Hippocampal formation (tissue), 2 donors: ENCODE measurements at regions not wholly inside any gene's neighbourhood (a gene's known extent, or its start where the extent isn't known, plus 50 kb on each side); places are given as distances from the start of the nearest gene placed in this dataset.
A peak's percentile ranks its signal among the peaks of the same experiment; 100 is the strongest.

Experiments used
- DNase-seq, 2 donors: peaks; one replicate each; lab custom pipeline; 2025; lab: John Stamatoyannopoulos, UW

DNA sequence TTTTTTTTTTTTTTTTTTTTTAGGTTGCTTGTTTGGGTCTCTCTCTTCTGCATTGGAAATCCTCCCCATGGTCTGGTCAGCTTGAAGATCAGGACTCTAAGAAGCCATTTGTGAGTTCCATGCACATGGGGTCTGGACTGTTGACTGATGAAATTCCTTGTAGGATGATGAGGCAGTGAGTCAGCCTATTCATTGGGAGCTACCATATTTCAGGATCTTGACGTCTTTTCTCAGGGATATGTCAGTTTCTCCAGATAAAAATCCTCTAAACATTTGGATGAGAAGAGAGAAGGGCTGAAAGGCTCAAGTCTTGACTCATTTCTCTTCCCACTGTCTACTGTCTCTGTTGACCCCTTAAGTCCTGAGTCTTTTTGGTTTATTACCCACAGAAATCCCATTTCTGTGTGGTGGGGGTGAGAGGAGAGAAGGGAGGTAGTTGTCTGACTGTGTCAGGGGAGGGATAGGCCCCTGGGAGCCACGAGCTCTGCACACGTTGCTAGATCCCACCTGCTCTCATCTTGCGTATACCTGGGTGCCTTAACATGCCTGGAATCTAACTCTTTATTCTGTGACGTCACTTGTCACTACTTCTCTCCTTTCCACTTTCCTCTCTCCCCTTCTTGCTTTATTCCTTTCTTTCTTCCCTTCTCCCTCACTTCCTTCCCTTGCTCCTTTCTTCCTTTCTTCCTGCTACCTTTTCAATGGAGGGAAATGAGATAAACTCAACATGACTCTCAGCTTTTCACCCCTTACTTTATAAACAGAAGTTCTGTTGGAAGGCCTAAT is 333.1 kb upstream of the XYLT1 start:
- no peak for DNase-seq

- DNase-seq = no peak
Measured at GRCh38 chr16:17802571-17802970, 331.8 kb upstream of the XYLT1 start.

DNA sequence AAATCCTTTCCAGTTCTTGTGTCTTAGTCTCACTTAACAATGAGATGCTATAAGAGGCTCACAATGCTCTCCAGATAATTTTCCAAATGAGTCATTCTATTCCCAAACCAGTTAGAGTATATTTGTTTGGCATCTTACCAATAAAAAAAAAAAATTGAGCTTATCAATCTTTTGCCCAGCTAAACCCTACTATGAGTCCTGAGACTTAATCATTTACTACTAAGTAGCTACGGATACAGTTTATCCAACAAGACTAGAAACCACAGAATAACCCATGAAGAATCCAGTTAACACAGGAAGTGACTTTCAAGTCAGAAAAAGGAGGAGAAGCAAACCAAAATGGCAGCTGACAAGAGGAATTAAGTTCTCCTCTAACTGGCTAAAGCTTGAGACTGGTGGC is 330.3 kb upstream of the XYLT1 start:
- no peak for DNase-seq

- peak in 1 of 2 donors; percentile 51 for DNase-seq
Measured at GRCh38 chr16:17798716-17799115, 328.0 kb upstream of the XYLT1 start.

DNA sequence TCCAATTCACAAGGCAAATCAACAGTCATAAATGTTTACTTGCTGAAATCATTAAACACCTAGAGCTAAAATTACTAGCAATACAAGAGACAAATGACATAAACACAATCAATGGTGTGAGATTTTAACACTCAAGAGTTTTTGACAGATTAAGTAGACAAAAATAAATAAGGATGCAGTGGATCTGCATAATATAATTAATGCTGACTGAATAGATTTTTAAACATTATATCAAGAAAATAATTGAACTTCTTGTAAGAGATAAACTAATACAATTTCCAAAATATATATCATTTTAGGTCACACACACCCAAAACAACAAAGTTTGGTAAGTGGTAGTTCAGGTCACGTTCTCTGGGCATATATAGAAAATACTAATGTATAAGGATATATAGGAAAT is 322.6 kb upstream of the XYLT1 start:
- DNase-seq = no peak

- DNase-seq = no peak
Measured at GRCh38 chr16:17784073-17784472, 313.3 kb upstream of the XYLT1 start.

- no peak for DNase-seq
Measured at GRCh38 chr16:17780181-17780580, 309.4 kb upstream of the XYLT1 start.

GRCh38 chr16:17777408-17777863 is 306.7 kb upstream of the XYLT1 start:
- no peak for DNase-seq

GRCh38 chr16:17776888-17777287 is 306.1 kb upstream of the XYLT1 start:
- peak; percentile 12 to 26 for DNase-seq

DNA sequence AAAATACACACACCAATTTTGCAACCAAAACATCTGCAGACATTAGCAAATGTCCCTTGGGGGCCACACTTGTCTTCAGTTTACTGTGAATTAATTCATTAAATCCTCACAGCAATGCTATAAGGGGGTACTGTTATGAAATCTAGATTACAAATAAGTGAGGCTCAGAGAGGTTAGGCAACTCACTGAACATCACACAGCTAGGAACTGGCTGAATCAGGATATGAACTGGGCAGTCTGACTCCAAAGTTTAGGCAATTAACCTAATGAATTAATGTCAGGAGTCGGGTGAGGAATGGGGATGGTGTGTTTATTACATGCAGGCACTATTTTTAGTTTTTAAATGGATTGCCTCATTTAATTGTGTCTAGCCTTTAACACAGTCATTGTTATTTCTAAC is 305.7 kb upstream of the XYLT1 start:
- DNase-seq = no peak

DNA sequence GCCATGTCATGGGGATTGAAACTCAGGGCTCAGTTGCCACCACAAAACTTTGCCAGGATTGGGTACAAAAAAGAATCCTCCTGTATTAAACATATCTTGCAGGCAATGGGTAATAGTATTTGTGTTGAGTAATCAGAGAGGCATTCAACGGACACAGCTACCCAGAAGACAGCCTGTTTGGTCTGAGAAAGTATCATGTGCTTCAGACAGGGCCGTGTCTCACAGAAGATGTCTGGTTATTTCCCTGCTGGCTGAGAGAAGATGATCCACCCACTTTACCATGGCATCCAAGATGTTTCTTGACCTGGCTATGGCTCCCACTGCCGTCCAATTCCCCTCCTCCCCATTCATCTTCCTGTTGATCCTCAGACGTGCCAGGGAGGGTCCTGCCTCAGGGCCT is 304.3 kb upstream of the XYLT1 start:
- no peak for DNase-seq

- peak in 1 of 2 donors; percentile 7 for DNase-seq
Measured at GRCh38 chr16:17773698-17774101, 302.9 kb upstream of the XYLT1 start.

DNA sequence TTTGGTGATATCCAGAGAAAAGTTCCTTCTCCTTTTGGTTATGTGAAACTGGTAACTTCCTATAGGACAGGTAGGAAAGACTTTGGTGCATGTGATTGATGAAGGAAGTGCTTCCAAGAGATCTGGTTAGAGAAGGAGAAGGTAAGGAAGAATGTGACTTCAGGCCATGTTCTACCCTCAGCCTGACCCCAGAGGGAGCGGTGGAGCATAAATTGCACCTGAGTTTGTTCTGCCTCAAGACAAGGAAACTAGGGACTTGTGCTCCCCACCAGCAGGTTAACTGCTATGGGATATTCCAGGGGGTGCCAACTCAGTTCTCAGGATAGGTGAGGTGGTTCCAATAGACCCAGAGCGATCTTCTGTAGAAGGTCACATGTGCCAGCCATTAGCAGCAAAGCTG is 299.3 kb upstream of the XYLT1 start:
- no peak for DNase-seq

- DNase-seq = no peak
Measured at GRCh38 chr16:17769065-17769464, 298.3 kb upstream of the XYLT1 start.

GRCh38 chr16:17768257-17768656 is 297.5 kb upstream of the XYLT1 start:
- no peak for DNase-seq

- DNase-seq = no peak
Measured at GRCh38 chr16:17766012-17766411, 295.3 kb upstream of the XYLT1 start.

GRCh38 chr16:17759451-17760390 is 289.0 kb upstream of the XYLT1 start:
- peak in 1 of 2 donors; percentile 4 for DNase-seq

GRCh38 chr16:17757808-17758207 is 287.0 kb upstream of the XYLT1 start:
- no peak for DNase-seq

- no peak for DNase-seq
Measured at GRCh38 chr16:17755158-17755557, 284.4 kb upstream of the XYLT1 start.

- DNase-seq = no peak
Measured at GRCh38 chr16:17753434-17753833, 282.7 kb upstream of the XYLT1 start.

- DNase-seq = no peak
Measured at GRCh38 chr16:17749706-17750105, 278.9 kb upstream of the XYLT1 start.

GRCh38 chr16:17748044-17748719 is 277.4 kb upstream of the XYLT1 start:
- DNase-seq = no peak
